ENCODE measurements at regions not wholly inside any gene's neighbourhood (a gene's known extent, or its start where the extent isn't known, plus 50 kb on each side); places are given as distances from the start of the nearest gene placed in this dataset.

GRCh38 chr3:83092521-83093221 is 1331.2 kb upstream of the GBE1 start:
- DNase-seq (ENCODE audit: low read depth in 2 of 3, low spot score in 2 of 3), result no peak

DNA sequence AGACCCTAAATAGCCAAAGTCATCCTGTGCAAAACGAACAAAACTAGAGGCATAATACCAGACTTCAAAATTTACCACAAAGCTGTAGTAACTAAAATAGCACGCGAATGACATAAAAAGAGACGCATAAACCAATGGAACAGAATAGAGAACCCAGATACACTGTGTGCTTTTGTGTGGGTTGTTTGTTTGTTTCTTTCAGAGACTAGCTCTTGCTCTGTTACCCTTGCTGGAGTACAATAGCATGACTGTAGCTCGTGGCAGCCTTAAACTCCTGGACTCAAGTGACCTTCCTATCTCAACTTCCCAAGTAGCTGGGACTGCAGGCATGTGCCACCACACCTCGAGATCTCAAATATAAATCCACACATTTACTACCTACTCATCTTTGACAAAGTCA is 1314.6 kb upstream of the GBE1 start:
- DNase-seq (ENCODE audit: low read depth in 2 of 3, low spot score in 2 of 3), result no peak

DNA sequence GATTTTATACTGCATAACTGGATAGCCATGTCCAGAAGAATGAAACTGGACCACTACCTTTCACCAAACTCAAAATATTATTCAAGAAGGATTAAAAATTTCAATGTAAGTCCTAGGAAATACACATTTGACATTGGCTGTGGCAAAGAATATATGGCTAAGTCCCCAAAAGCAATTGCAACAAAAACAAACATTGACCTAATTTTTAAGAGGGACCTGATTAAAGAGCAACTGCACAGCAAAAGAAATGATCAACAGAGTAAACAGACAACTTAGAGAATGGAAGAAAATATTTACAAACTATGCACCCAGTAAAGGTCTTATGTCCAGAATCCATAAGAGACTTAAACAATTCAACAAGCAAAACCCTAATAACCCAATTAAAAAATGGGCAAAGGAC is 1313.0 kb upstream of the GBE1 start:
- no peak for DNase-seq (ENCODE audit: low read depth in 2 of 3, low spot score in 2 of 3)

DNA sequence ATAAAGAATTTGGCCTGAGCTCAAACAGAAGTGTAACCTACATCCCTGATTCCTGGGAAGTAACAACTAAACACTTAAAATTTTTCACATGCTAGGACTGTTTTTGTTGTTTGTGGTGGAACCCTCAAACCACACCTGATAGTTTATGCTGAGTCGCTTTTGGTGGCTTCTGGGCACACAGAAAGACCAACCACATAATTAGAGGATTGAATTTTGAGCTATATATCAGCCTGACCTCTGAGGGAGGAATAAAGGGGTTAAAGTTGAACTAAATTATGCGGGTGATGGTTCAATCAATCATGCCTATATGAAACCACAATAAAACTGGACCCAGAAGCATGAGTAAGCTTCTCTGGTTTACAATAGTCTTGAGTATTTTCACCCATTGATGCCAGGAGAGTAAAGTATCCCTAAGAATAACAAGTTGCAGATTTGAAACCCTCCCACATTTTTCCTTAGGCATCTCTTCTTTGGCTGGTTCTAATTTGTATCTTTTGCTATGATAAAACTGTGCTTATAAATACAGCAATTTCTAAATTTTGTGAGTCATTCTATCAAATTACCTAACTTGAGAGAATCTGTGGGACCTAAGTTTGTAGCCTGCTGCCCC is 1304.5 kb upstream of the GBE1 start:
- no peak for DNase-seq (ENCODE audit: low read depth in 2 of 3, low spot score in 2 of 3)

DNA sequence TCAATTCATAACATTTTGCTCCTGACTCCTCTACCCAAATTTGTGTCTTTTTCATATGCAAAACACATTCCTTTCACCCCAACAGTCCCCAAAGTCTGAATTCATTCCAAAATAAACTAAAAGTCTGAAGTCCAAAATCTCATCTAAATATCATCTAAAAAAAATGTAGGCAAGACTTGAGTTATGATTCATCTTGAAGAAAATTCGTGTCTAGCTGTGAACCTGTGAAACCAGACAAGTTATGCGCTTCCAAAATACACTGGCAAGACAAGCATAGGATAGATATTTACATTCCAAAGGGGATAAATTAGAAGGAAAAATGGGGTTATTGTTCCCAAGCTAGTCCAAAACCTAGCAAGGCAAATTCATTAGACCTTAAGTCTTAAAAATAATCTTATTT is 1302.0 kb upstream of the GBE1 start:
- no peak for DNase-seq (ENCODE audit: low read depth in 2 of 3, low spot score in 2 of 3)

DNA sequence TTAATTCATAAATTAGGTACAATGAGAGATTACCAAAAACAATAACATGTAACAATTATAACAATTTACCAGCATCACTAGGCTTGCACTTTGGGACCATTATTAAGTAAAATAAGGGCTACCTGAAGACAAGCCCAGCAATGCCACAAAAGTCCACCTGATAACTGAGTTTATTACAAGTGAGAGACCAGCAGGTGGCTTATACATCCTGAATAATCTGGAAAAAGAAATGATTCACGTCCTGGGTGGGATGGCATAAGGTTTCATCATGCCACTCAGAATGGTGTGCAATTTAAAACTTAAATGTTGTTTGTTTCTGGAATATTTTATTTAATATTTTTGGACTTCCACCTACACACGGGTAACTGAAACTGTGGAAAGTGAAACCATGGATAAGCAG is 1287.1 kb upstream of the GBE1 start:
- no peak for DNase-seq (ENCODE audit: low read depth in 2 of 3, low spot score in 2 of 3)

- DNase-seq (ENCODE audit: low read depth in 2 of 3, low spot score in 2 of 3), result no peak
Measured at GRCh38 chr3:83039422-83039821, 1278.0 kb upstream of the GBE1 start.

DNA sequence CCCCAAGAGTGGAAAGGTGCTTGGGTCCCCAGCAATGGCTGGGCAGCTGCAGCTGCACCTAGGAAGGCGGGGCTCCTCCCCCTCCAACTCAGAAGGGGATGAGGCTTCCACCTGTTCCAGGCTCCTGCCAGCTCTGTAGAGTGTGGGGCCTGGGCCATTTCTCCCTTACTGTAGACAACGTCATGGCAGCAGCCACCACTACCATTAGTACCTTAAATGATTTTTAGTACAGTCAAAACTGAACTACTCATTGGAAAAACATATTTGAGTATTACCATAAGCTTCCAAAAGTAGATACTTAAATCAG is 1274.2 kb upstream of the GBE1 start:
- DNase-seq (ENCODE audit: low read depth in 2 of 3, low spot score in 2 of 3), result no peak

DNA sequence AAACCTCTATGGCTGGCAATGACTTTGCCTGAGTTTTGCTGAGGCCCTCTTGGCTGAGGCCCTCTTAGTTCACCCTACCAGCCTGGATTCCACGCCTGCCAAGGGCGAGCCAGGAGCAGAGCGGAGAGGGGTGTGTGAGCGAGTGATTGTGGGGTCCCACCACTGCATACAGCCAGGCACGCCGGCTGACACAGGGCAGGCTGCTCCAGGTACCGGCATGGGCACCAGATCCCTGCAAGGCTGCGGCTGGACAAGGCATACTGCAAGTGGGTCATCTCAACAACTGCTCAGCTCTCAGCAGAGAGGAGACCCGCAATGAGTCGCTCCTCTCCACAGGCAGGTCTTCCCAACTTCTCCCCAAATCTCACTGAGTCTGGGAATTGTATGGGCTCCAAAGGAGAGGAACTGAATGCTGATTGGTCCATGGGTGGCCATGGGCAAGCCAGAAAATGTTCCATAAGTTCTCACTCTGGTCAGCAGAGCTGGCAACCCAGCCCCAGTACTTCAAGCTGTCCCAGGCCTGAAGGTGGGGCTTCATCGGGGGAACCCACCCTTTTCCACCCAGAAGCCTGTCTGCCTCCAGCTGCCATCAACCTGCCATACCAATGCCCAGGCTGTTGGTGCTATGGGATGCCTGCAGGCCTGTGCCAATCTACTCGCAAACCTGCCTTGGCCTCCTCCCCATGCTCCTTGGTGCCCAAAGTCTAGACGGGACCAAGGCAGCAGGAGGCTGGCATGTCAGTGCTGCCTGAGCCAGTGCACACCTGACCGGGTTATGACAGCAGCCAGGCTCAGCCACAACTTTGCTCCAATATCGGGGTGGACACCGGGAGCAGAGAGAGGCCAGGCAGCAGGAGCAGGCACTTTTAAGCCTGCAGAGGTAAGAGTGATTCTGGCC is 1273.6 kb upstream of the GBE1 start:
- DNase-seq (ENCODE audit: low read depth in 2 of 3, low spot score in 2 of 3), result no peak

- no peak for DNase-seq (ENCODE audit: low read depth in 2 of 3, low spot score in 2 of 3)
Measured at GRCh38 chr3:83033133-83033532, 1271.7 kb upstream of the GBE1 start.

GRCh38 chr3:83023086-83023485 is 1261.6 kb upstream of the GBE1 start:
- DNase-seq (ENCODE audit: low read depth in 2 of 3, low spot score in 2 of 3), result no peak

- no peak for DNase-seq (ENCODE audit: low read depth in 2 of 3, low spot score in 2 of 3)
Measured at GRCh38 chr3:83011481-83011880, 1250.0 kb upstream of the GBE1 start.

- DNase-seq (ENCODE audit: low read depth in 2 of 3, low spot score in 2 of 3), result no peak
Measured at GRCh38 chr3:83003917-83004316, 1242.5 kb upstream of the GBE1 start.

GRCh38 chr3:83002869-83003445 is 1241.5 kb upstream of the GBE1 start:
- DNase-seq (ENCODE audit: low read depth in 2 of 3, low spot score in 2 of 3), result no peak

DNA sequence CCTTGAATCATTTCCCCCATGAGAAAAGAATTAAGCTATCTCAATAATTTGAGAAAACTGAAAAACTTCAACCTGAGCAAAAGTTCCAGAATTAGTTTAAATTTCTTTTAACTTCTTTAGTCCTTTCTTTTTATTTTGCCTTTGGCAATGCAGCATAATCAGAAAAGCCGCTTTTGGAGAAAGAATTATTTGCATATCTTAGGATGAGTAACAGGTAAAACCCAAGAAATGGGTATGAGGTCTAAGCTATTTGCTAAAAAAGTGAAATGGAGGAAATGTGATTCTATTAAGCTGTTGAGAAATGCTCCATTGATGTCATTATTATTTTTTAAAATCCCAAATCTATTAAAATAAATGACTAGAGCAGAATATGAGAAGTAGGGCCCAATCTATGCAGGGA is 1238.3 kb upstream of the GBE1 start:
- DNase-seq (ENCODE audit: low read depth in 2 of 3, low spot score in 2 of 3), result no peak

DNA sequence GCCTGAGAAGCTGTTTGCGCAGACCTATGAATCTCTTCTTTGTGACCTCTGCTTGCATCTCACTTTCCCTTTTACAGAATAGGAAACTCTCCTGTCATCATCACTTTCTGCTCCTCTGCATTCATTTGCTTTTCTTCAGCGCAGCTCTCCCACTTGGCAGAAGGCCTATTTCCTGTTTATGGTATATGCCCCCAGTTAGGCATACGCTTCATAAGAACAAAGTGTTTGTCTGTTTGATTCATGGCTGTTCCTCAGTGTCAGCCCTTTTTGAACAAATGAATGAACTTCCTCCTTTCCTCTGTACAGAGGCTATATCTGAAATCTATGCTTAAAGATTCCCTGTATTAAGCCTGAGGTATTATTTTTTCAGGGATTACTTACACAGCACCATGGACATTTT is 1216.9 kb upstream of the GBE1 start:
- DNase-seq (ENCODE audit: low read depth in 2 of 3, low spot score in 2 of 3), result no peak

- no peak for DNase-seq (ENCODE audit: low read depth in 2 of 3, low spot score in 2 of 3)
Measured at GRCh38 chr3:82977871-82978270, 1216.4 kb upstream of the GBE1 start.

DNA sequence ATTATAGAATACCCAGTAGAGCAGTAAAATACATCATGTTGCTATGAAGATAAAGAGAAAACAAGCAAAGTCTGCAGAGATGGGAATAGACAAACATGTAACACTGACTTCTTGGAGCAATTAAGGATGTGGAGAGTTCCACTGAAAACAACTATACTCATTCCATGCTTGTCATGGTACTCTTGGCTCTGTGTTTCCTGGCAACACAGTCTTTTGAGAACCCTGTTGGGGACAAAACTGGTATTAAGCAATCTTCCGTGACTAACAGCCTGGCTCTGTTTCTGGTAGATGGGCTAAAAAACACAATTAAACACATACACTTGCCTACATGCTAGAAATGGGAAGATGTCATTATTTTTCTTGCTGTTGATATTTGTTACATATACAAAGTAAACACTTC is 1212.3 kb upstream of the GBE1 start:
- DNase-seq (ENCODE audit: low read depth in 2 of 3, low spot score in 2 of 3), result no peak

DNA sequence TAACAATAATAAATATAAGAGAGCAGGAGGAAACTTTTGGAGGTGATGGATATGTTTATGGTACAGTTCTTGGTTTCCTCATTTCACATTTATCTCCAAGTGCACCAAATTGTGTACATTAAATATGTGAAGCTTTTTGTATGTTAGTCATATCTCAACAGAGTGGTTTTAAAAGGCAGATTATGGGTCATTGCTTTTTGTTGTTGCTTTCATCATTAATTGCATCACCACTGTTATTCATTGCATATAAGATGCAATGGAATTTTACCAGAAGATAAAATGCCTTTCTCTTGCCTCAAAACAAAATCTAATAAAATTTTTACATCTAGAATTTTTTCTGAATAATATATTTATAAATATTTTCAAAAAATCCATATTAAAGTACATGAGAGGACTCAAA is 1198.9 kb upstream of the GBE1 start:
- DNase-seq (ENCODE audit: low read depth in 2 of 3, low spot score in 2 of 3), result no peak

DNA sequence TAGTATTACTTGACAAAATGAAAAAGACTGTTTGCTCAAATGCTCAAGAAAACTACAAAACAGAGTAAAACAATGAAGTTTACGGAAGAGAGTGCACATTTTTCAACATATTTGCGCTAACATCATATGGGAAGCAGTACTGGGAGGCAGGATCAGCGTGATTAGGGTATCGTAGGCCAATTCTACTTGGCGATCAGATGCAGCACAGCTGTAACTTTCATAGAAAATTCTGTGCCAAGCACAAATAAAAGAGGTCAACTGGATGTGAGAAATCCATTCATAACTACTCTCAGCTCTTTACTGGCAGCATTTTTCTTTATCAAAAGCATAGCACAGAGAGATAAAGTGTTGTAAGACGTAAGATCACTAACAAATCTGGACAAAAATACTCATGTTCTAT is 1196.3 kb upstream of the GBE1 start:
- DNase-seq (ENCODE audit: low read depth in 2 of 3, low spot score in 2 of 3), result no peak

- no peak for DNase-seq (ENCODE audit: low read depth in 2 of 3, low spot score in 2 of 3)
Measured at GRCh38 chr3:82957079-82957478, 1195.6 kb upstream of the GBE1 start.

DNA sequence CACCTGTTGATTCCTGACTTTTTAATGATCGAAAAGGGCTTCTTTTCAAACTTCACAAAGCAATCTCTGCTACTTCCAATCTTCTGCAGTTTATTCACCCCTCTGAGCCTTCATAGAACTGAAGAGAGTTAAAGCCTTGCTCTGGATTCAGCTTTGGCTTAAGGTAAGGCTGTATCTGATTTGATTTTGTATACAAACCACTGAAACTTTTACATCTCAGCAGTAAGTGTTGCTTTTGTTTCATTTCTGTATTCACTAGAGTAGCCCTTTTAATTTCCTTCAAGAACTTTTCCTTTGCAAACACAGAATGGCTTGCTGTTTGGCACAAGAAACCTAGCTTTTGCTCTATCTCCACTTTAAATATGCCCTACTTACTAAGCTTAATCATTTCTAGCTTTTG is 1193.0 kb upstream of the GBE1 start:
- DNase-seq (ENCODE audit: low read depth in 2 of 3, low spot score in 2 of 3), result no peak
